ENCODE measurements at regions not wholly inside any gene's neighbourhood (a gene's known extent, or its start where the extent isn't known, plus 50 kb on each side); places are given as distances from the start of the nearest gene placed in this dataset.
A peak's percentile ranks its signal among the peaks of the same experiment; 100 is the strongest.

DNA sequence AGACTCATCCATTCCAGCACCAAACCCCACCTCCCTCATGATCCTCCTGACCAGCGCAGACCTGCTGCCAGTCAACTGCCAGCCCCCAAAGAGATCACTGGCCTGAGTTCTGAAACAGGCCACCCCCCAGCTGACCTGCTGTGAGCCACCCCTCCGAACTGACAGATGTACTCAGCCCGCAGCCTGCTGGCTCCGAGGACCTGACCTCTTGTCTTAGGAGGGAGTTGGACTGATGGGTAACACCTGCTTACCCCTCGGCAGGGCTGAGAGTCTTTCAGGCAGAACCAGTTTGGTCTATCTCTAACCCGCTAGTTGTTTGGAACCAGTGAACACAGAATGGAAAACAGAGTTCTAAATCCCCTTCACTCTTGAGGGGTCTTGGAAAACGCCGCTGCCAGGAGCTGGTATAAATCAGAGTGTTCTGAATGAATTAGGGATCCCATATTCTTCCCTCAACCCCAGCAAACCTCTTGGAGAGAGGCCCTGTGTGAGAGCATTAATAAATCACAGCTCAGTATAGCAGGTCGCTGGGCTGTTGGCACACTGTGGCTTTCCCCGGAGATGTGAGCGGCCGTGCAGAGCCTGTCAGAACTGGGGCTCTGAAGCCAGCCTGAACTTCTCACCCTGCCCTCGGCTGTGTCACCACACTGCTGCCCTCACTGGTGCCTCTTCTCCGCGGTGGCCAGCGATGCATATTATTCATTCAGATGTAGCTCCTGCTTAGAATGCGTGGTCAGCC lies 165.1 kb upstream of the NCAM1 start:
- ATAC-seq, result no peak
- no peak for DNase-seq
- intact Hi-C loops (cut with DNase I, micrococcal nuclease), result no loop called here

DNA sequence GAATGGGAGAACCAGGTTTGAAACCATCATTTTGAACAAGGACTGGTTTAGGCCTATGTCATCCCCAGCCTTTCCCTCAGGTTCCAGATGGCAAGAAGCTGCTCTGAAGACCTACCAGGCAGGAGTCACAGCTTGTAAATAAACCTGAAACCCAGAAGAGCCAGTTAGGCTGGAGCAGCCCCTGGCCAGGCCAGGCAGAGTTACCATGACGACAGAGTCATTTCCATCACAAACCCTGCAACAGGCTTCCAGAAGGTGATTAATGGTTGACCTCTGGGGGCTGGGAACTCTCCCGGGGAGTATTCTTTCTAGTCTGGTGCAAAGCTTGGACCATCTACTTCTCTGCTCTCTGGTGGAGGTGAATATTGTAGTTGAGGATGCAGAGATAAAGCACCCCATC lies 164.1 kb upstream of the NCAM1 start:
- DNase-seq (no peak), ATAC-seq (no peak)
- intact Hi-C loops (cut with DNase I, micrococcal nuclease), result no loop called here

DNA sequence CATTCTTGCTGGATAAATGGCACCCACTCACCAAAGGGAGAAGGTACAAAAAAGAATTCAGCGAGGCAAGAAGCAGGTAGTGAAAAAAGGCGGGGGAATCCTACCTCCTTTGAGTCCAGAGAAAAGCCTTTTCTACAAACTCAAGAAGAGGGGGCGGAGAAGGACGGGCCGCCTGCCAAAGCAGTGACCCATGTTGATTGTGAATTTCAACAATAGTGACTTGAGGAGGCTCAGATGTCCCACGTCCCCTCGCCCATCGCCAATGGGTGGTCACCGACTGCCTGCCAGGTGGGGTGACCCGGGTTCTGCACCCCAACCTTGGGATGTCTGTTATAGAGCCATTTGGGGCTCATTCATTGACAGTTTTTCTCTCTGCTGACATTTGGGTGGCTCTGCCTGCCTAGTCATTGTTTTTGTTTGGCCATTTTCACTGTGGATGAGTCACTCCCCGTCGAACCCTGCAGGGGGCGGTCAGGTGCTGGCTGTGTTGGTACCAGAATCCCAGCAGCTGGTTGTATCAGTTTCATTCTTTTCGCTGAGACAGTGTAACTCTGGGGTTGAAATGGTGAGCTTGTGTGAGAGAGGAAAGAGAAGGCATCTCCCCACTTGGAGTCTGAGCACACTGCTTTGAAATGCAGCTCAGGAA lies 163.4 kb upstream of the NCAM1 start:
- intact Hi-C loops (cut with DNase I, micrococcal nuclease), result no loop called here

DNA sequence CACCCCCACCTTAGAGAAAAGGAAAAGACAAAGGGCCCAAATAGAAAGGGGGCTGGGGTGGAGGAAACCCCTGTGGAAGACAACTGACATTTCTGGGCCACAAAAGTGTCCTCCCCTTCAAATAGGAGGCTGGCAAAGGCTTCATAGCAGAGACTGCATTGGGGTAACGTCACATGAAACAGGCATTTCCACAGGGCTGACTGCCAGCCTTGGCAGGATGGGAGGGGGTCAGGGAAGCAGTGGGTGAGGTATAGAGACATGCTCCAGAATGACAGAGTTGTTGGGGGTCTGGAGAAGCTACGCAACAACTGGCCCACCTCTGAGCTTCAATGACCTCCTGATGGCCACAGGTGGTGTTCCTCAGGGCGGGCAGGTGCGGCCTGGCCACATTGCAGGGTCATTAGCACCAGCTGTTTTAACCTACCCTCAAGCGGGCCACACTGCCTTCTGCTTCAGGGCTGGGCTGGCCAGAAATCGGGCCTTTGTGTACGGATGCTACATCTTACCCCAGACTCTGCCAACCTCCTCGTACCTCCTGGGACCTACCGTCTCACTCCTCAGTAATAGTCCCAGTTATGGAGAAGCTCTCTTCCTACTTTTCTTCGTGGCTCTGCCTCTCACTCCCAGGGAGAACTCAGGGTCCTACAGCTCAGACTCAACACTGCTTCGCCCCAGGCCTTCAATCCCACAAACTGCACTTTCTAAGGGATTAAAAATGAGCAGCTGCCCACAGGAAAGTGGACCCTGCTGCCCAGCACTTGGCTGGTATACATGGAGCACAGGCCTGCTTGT lies 160.0 kb upstream of the NCAM1 start:
- ATAC-seq (no peak), DNase-seq (no peak)
- intact Hi-C loops (cut with DNase I, micrococcal nuclease), result no loop called here

More for the DNA sequence above, 163.4 kb upstream of the NCAM1 start:
- ATAC-seq, result no peak
- DNase-seq, result no peak

DNA sequence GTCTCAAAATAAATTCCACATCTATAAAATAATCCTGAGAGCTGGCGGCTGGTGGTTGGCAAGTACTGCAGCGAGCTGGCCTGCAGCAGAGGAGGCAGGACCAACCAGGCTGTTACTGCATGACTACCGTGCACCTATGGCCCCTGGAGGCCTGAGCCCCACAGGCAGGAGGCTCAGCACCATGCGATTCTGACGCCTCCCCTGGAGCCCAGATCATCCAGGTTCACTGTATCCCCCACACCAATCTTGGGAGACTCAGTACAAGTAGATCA lies 159.5 kb upstream of the NCAM1 start:
- intact Hi-C loops (cut with DNase I, micrococcal nuclease), result no loop called here
- DNase-seq (no peak), ATAC-seq (no peak)

DNA sequence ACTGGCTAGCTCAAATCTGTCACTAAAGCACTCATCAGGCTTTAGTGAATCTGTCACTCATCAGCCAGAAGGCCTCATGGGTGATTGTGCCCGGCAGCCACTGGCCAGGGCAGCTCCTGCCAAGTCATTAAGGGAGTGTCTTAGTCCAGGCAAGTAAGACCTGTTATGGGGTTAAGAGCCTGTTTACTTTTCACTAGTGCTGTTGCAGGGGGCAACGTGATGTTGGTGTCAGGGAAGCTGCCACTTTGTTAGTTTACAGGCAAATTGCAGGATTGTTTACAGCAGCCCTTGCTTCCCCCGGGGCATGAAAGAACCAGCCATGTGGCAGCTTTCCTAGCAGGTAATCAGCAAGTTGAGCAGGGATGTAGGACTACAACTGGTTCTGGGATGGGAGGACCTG lies 155.6 kb upstream of the NCAM1 start:
- DNase-seq (no peak), ATAC-seq (no peak)
- intact Hi-C loops (cut with DNase I, micrococcal nuclease), result no loop called here

DNA sequence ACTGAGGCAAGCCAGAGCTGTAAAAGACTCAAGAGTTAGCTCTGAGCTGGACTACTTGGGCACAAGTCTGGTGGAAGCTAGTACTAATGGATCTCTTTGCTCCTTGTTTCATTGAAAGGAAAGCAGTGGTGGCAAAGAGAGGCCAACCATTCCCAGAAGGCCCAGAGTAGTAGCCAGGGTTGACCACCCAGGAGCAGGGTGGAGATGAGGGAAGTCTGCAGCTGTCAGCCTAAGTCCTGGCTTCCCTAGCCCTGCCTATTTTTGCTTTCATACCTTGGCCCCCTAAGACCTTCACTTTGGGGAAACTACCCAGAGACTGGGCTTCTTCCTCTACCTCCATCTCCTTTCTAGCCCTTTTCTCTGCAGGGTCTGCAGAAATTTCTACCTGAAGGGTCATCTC lies 155.0 kb upstream of the NCAM1 start:
- intact Hi-C loops (cut with DNase I, micrococcal nuclease), result no loop called here

DNA sequence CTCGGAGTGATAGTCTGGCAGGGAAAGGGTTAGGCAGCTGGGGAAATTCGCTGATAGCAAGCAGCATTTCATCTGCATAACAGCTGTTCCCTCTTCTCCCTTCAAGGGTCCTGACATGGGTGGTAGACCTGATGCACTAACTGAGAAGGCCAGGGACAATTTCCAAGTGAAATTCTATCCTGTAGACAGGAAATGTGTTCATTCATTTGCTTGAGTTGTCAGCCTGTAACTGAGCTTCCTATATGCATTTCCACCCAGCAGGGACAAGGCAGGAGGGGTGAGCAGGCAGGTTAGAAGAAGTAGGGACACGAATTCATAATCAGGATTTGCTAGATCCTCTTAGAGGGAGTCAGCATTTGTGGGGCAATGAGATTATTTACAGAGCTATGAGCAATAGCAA lies 154.3 kb upstream of the NCAM1 start:
- intact Hi-C loops (cut with DNase I, micrococcal nuclease), result no loop called here
- DNase-seq (no peak), ATAC-seq (no peak)

More for the DNA sequence above, 155.0 kb upstream of the NCAM1 start:
- ATAC-seq (no peak), DNase-seq (no peak)

DNA sequence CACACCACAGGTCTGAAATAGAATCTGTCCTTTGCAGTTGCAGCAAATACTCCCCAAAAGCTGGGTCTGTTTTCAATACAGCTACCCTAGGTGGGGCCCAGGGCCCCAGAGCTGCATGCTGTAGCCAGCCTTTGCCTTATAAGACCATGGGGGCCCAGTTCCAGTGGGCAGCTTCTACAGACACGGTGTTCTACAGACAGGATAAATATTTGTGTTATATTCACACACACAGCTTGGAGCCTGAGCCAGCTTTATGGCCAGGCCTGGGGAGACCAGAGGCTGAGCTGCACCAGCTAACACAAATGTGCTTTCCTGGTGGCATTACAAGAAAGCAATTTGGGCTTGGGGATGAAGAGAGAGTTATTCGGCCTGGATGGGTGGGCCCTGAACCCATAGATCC lies 151.8 kb upstream of the NCAM1 start:
- peak in 1 of 2 donors; percentile 54 for DNase-seq
- ATAC-seq, result no peak
- intact Hi-C loops (cut with DNase I, micrococcal nuclease), result no loop called here

DNA sequence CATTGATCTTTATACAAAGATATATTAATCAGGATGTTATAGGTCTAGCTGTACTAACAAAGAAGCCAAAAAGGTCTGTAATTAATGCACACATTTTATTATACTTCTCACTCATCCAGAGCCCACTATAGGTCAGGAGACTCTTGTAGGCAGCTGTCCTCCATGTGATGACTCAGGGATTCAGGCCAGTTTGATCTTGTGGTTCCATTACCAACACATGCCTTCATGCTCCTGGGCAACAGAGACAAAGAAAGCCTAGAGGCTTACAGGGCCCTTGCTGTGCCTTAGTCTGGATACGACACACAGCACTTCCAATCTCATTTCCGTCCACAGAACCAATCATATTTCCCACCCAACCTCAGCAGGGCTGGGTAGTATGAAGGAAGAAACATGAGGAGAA lies 150.3 kb upstream of the NCAM1 start:
- ATAC-seq (no peak), DNase-seq (no peak)
- intact Hi-C loops (cut with DNase I, micrococcal nuclease), result no loop called here

DNA sequence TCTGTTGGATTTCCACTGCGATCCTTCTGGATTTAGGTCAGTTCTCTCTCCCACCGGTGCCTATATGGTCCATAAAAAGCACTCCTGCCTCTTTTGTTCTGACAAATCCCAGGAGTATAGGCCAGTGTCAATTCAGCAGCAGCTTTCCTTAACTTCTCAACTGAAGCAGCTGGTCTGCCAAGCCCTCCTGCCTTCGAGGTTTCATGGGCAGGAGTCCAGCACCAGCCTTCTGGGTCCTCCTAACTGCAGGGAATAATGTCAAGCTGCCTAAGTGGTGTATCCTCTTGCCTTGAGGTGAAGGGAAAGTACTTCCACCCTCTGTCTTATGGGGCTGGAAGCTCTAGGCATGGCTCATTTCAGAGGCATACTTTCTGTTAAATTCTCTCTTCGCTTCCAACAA lies 149.4 kb upstream of the NCAM1 start:
- DNase-seq (no peak), ATAC-seq (no peak)
- intact Hi-C loops (cut with DNase I, micrococcal nuclease), result no loop called here

DNA sequence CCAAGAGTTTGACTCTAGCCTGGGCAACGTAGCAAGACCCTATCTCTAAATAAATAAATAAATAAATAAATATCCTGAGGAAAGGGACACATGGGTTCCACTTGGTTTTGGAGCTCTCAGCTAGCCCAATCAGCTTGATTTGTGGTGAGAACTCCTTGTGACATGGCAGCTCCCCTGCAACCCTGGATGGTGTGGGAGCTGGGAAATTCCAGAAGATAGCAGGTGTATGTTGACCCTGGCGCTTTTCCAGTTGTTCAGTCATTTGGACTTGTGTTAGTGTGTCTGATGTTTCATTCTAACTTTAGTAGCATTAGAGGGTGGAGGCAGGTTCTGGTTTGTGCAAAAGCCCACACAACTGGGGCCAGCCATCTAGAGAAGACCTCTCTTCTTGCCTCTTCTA lies 148.5 kb upstream of the NCAM1 start:
- ATAC-seq (no peak), DNase-seq (no peak)
- intact Hi-C loops (cut with DNase I, micrococcal nuclease), result no loop called here

DNA sequence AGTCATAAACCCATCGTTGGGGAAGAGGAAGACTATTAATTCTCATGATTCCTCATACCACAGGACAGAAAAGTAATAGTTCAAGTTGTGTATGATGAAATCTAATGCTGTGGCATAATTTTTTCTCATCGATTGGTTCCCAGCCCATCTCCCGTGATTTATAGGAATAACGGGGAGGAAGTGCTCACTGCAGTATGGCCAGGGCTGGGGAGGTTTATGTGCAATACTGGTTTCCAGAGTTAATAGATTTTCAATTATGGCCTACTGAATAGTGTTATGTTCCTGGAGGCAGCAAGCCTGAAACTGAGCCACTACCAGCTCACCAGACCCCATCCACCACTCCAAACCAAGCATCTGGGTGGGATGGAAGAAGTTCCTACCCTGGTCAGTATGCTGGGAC lies 147.1 kb upstream of the NCAM1 start:
- no peak for DNase-seq
- intact Hi-C loops (cut with DNase I, micrococcal nuclease), result no loop called here
- no peak for ATAC-seq

DNA sequence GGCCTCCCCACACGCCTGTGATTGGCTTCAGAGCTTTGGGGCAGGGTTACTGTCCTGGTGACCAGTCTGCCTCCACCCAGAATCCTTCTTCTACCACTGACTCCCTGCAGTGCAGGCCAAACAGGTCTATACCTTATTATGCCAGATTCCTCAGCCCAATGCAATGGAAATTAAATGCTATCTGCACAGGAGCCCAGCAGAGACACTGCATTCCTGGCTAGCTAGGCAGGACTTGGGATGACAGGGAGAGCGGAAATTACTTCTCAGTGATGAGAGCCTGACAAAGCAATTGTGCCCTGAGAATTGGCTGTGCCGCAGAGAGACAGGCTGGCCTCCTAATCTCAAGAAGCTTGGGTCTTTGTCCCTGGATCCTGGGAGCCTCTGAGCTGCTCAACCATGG lies 143.8 kb upstream of the NCAM1 start:
- no peak for ATAC-seq
- no peak for DNase-seq
- intact Hi-C loops (cut with DNase I, micrococcal nuclease), result no loop called here

DNA sequence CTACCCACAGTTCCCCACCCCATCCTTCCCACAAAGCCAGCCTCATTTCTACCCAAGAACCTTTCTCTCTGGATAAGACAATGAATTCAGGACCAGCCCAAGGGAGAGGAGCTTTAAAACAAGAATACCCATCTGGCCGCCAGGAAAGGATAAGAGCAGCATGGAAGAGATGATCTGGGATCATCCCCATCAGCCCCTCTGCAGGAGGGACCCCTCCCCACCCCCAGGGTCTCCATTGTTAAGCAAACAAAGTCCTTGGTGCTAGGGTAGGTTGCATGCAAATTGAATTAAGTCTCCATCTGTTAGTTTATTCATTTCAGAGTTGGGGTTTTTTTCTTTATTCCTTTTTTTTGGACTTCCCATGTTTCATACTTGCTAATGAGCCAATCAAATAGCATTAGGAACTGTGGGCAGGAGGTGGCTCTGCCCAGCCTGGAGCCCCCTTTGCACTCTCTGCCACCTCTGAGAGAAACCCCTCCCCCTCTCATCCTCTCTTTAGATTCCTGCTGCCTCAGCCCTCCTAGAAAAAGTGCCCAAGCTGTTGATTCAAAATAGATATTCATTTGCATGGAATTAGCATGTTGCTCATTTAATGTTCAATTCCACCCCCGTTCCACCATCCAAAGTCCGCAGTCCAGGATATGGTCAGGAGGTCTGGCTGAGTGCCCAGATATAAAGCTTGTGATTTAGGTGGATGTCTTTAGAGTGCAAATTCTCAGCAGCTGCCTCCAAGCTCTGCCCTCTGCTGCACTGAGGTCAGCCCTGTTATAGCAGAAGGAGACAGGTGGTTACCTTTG lies 138.5 kb upstream of the NCAM1 start:
- ATAC-seq (no peak), DNase-seq (no peak)
- intact Hi-C loops (cut with DNase I, micrococcal nuclease), result no loop called here

DNA sequence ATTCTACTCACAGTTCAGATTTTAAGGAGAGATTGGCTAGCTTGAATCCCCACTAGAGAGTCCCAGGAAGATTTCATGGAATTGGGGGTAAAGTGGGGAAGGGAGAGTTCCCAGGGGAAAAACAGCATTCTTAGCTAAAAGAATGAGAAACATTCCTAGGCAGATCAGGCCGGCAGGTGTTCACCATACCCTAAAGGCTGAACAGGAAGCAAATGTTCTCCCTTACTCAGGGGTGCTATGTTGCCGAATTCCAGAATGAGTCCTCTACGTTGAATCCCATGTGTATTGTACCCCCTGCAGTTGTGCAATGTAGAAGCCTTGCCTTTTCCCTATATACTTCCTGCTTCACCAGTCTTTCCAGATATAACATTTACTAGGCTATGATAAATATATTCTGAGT lies 135.2 kb upstream of the NCAM1 start:
- intact Hi-C loops (cut with DNase I, micrococcal nuclease), result no loop called here
- DNase-seq (no peak), ATAC-seq (no peak)

DNA sequence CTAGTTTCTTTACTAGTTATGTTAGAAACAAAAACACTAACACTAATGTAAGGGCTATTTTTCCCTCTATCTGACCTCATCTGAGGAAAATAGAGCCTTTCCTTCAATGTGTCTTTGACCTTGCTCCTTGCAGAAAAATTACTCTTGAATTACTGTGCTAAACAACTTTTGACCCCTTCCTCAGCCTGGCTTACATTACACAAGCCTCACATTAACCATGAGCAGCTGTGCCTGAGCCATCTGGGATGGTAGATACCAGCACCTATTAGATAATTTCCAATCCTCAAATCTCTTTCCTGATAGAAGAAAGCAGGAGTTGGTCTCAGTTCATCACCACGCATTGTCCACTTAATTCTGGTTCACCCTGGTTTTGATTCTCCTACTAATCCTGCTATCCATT lies 134.4 kb upstream of the NCAM1 start:
- intact Hi-C loops (cut with DNase I, micrococcal nuclease), result no loop called here
- DNase-seq (no peak), ATAC-seq (no peak)

DNA sequence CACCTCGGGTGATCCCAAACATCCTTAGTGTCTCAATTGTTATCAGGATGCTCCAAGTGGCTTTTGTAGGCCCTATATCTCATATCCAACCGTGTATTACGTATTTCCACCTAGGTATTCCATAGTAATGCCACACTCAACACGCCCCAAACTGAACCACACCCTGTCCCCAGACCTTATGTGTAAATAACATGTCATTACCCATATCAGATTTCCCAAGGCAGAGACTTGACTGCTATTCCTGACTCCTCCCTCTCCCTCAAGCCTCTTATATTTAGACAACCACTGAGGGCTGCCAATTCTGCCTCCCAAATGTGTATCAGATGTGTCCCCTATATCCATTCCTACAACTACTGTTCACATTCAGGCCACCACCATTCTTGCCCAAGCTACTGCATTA lies 132.8 kb upstream of the NCAM1 start:
- intact Hi-C loops (cut with DNase I, micrococcal nuclease), result no loop called here
- DNase-seq (no peak), ATAC-seq (no peak)

DNA sequence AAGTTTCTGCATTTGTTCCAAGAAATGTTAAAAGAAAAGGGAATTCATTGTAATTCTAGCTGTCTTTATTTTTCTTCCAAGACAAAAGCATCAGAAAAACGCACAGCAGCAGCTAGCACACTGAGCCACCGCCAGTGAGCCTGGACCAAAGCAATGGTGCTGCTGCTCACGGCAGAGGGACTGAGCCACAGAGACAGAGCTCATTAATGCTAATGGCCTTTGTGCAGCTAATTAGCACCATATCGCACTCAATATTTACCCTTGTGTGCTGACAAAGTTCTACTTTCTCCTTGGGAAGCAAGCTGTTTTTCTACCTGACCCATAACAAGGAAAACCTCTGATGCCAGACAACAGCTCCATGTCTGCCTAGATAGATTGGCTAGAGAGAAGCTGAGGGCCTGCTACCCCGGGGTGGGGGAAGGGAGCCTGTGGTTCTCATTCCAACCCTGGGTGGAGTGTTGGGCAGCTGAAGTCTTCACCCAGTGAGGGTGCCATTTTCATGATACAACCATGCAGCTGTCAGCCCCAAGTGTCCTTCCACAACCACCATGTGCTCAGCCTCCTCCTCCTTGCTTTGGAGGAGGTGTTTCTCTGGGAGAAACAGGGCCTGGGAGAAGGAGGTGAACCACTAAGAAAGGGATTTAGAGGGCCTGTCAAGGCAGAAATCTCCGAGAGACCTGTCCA lies 131.1 kb upstream of the NCAM1 start:
- intact Hi-C loops (cut with DNase I, micrococcal nuclease), result no loop called here
- ATAC-seq, result no peak
- DNase-seq, result no peak
